Fibroblast of peridontal ligament (primary cell): ENCODE measurements at regions not wholly inside any gene's neighbourhood (a gene's known extent, or its start where the extent isn't known, plus 50 kb on each side); places are given as distances from the start of the nearest gene placed in this dataset.

ENCODE experiments used
- DNase-seq: peaks from one replicate; pipeline ENCODE4 v3.0.0-alpha.2; 2010; ENCODE audit errors: extremely low read depth

- DNase-seq: peak; percentile 71
Observed at GRCh38 chr1:14522926-14523241, 75.6 kb upstream of the KAZN start.

GRCh38 chr1:14524826-14525636 lies 73.5 kb upstream of the KAZN start:
- DNase-seq: no peak

- DNase-seq: peak; percentile 23
Observed at GRCh38 chr1:14529475-14529874, 69.0 kb upstream of the KAZN start.

- no peak for DNase-seq
Observed at GRCh38 chr1:14531519-14531918, 67.0 kb upstream of the KAZN start.

GRCh38 chr1:14535619-14536355 lies 62.7 kb upstream of the KAZN start:
- no peak for DNase-seq

- no peak for DNase-seq
Observed at GRCh38 chr1:14538335-14538734, 60.1 kb upstream of the KAZN start.

- no peak for DNase-seq
Observed at GRCh38 chr1:14539309-14539708, 59.2 kb upstream of the KAZN start.

- DNase-seq: no peak
Observed at GRCh38 chr1:14539953-14540563, 58.4 kb upstream of the KAZN start.

- no peak for DNase-seq
Observed at GRCh38 chr1:14541348-14541747, 57.1 kb upstream of the KAZN start.

GRCh38 chr1:14543191-14543840 lies 55.2 kb upstream of the KAZN start:
- DNase-seq: peak; percentile 52

GRCh38 chr1:14544319-14544718 lies 54.2 kb upstream of the KAZN start:
- no peak for DNase-seq

GRCh38 chr1:14545422-14546025 lies 53.0 kb upstream of the KAZN start:
- DNase-seq: no peak

GRCh38 chr1:14546416-14546815 lies 52.1 kb upstream of the KAZN start:
- DNase-seq: no peak
